ENCODE measurements at regions not wholly inside any gene's neighbourhood (a gene's known extent, or its start where the extent isn't known, plus 50 kb on each side); places are given as distances from the start of the nearest gene placed in this dataset.
"Not testable (repeated sequence)": the region's sequence is repeated elsewhere in the genome, so short reads cannot be mapped to it uniquely, and the experiment has no call there.

GRCh38 chr5:68830377-68830898, 263.4 kb upstream of the SLC30A5 start:
- DNase-seq: no peak

DNA sequence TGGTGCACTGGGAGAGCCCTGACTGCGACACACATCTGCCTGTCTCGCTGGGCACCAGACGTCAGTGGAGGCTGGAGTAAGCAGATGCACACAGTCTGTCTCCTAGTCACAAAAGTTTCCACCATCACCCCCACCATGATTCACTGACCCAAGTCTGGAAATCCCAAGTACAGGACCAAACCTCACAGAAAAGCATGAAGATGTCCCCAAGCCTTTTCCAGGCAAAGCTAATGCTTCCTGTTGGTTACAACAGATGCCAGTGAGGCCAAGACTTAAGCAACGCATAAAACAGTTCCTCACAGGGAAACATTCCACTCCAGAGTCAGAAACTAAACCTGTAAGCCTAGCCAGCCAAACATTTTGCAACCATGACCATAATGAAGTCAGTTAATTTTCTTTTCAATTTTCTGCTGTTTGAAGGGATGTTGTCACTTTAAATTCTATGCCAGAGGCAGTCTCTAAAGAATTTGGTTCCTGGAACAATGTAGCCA, 259.3 kb upstream of the SLC30A5 start:
- DNase-seq: no peak

GRCh38 chr5:68838157-68838718, 255.6 kb upstream of the SLC30A5 start:
- DNase-seq: no peak

GRCh38 chr5:68839019-68839552, 254.7 kb upstream of the SLC30A5 start:
- DNase-seq: no peak

- no peak for DNase-seq
These were observed 250.0 kb upstream of the SLC30A5 start for GRCh38 chr5:68843624-68844364.

DNA sequence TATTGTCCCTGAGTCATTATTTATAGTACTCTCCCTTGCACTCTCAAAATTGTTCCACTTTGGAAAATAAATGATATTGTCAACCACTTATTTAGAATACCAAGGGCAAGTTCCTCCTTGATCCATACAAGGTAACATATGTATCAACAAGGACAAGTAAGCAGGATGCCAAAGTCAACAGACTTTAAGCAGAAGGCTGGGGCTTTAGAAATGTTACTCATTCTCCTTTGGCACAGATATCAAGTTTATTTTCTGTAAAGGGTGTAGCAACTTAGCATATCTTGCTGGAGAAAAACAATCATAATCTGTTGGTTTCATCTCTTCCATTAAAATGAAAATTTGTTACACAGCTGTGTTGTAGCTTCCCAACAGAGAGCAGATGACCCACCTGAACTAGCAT, 248.7 kb upstream of the SLC30A5 start:
- no peak for DNase-seq

DNA sequence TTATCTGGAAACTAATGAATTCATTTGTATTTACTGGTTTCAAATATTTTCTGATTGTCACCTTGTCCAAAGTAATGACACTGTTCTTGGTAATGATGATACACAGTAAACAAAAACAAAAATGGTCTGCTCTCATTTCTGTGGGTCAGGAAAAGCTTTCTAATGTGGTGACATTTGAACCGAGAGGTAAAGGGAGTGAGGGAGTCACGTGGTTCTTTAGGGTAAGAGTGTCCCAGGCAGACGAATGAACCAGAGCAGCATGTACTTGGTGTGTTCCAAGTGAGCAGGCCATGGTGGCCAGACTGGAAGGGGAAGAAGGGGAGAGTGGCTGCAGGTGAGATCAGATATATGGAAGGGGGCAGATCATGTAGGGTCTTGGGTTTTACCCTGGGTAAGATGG, 247.0 kb upstream of the SLC30A5 start:
- no peak for DNase-seq

- DNase-seq: no peak
These were observed 245.7 kb upstream of the SLC30A5 start for GRCh38 chr5:68848091-68848490.

DNA sequence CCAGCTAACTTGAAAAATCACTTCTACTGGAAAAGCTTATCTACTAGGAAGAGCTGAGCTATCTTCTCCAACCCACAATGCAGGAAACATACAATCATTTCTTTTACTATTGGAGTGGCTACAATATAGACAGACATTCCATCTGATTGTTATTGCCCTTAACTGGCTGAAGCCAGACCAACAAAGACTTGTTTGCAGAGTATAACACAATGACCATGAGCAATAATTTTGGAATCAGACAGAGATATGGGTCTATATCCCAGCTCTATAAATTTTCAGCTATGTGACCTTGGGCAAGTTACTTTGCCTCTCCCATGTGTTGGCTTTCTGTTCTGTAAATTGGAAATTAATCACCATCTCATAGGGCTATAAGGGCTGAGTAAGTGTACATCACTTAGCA, 244.7 kb upstream of the SLC30A5 start:
- no peak for DNase-seq

GRCh38 chr5:68849906-68850305, 243.9 kb upstream of the SLC30A5 start:
- no peak for DNase-seq

DNA sequence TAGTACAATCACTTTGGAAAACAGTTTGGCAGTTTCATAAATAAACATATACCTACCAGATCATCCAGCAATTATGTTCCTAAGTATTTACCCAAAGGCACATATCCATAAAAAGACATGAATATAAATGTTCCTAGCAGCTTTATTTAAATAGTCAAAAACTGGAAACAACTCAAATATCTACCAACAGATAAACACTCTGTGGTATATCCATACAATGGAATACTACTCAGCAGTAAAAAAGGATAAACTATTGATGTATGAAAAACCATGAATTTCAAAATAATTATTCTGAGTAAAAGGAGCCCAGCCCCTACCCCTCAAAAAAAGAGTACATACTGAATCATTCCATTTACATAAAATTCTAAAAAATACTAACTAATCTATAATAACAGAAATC, 232.7 kb upstream of the SLC30A5 start:
- no peak for DNase-seq

GRCh38 chr5:68862560-68862959, 231.3 kb upstream of the SLC30A5 start:
- DNase-seq: no peak

- not testable (repeated sequence) for DNase-seq
These were observed 228.6 kb upstream of the SLC30A5 start for GRCh38 chr5:68865192-68865591.

DNA sequence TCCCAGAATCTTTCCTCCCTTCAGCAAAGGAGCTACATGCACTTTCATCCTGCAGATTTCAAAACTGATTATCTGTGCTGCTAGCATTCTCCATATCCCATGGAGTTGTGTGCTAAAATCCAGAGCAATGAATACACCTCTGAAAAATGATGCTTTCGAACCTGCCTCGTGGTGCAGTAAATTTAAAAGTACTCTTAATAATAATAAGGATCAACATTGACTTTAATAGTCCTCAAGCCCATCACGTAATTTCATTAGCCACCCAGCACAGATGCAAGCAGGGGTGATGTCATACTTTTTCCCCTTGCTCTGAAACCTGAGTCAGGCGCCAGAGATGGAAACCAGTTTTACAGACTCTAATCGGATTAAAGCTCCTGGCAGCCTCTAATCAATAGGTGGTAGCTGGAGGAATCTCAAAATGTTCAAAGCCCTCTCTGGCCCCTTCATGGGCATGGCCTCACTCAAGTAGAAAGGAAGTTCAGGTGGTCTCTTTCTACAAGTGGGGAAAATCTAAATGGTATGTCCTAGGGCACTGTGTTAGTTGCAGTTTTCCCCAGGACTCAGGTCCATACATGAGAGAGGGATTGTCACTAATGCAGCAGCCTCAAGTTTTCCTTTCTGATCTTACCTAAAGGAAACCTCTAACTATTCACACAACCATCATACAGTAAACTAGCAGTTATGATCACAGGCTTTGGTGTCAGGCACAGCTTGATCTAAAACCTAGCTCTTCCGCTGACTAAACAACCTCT, 221.6 kb upstream of the SLC30A5 start:
- DNase-seq: no peak

GRCh38 chr5:68873198-68873597, 220.6 kb upstream of the SLC30A5 start:
- DNase-seq: no peak

DNA sequence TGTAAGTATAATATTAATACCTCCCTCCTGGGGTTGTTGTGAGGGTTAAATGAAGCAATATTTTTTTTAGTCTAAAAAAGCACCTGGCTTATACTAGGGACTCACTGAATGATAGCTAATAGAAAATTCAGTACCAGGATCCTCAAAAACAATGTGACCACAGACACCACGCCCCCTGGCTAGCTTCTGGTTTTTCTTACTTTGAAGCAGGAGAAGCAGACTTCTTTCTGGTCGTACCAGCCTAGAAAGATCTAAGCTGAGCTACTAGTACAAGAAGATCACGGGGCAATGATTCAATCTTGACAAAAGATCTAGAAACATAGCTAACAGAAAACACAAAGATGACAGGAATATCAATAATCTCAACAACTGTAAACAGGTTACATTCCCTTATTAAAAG, 218.5 kb upstream of the SLC30A5 start:
- no peak for DNase-seq

DNA sequence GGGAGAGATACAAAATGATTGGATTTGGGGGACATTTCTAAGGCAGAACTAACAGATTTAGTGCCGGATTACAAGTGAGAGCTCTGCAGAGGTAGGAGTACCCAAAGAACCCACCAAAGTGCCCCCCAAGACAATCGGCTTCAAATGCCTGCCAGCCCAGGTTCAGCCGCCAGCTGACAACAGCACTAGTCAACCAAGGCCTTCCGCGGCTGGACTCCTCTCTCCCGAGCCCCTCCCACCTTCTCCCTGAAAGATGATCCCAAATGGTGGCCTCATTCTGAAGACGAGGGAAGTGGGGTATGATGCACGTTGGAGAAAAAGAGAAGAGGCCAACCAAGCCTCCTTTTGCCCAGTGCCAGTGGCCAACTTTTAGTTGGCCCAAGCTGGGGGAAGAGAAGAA, 210.4 kb upstream of the SLC30A5 start:
- DNase-seq: no peak

GRCh38 chr5:68884144-68884754, 209.6 kb upstream of the SLC30A5 start:
- no peak for DNase-seq

GRCh38 chr5:68884883-68885282, 208.9 kb upstream of the SLC30A5 start:
- no peak for DNase-seq

DNA sequence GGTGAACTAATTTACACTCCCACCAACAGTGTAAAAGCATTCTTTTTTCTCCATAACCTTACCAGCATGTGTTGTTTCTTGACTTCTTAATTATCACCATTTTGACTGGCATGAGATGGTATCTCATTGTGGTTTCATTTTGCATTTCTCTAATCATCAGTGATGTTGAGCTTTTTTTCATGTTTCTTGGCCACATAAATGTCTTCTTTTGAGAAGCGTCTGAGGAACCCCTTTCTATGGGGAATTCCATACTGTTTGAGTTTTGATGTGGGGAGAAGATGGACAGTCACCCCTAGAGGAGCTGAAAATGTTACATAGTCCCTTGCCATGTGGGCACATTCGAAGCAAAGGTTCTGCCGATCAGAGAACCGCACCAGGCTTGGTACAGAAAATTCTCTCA, 207.0 kb upstream of the SLC30A5 start:
- DNase-seq: no peak

DNA sequence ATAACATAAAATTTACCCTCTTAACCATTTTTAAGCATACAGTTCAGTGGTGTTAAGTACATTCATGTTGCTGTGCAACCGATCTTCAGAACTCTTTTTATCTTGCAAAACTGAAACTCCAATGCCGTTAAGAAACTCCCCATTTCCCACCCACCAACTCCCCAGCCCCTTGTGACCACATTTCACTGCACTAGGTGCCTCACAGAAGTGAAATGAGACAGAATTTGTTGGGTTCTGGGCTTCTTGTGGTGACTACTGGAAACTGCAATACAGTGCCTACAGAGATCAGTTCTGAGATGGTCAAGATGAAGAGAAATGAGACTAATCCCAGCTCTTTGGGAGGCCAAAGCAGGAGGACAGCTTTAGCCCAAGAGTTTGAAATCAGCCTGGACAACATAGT, 202.1 kb upstream of the SLC30A5 start:
- DNase-seq: no peak

DNA sequence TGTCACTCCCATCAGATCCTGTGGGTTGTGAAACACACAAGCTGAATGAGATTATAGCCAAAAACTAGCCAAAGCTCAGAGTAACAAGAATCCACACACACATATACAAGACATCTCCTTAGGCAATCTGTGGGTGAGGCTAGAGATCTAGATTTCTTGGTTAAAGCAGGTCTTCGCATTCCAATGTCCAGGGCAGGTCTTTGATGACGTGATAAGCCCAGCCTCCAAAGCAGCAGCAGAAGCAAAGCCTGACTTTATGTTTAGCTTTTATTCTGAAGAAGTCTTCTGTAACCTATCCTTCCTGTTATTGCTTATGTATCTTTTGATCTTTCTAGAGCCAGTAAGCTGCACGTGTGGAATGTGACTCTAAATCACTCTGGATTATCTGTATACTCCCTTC, 199.1 kb upstream of the SLC30A5 start:
- DNase-seq: no peak

DNA sequence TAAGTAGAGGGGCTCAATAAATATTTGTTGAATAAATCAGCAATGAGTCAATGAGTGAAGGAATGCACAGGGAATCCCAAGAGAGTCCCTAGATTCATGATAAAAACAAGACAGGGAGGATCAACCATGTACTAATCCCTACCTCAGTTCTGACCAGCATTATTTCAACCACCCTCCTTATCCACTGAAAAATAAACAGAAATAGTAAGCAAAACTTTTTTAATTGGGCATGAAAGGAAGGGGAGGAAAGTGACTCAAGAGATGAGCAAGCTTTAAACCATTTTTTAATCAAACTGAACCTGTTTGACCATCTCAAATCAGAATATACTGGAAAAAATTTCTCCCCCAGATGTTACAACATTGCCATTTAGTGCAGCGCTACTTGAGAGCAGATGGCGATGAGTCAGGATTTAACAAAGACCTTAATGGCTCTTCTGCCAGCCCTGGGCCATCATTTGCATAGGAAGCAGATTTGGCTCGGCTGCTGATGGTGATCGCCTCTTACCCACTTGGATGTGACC, 194.8 kb upstream of the SLC30A5 start:
- DNase-seq: no peak
